ENCODE measurements at regions not wholly inside any gene's neighbourhood (a gene's known extent, or its start where the extent isn't known, plus 50 kb on each side); places are given as distances from the start of the nearest gene placed in this dataset.

DNA sequence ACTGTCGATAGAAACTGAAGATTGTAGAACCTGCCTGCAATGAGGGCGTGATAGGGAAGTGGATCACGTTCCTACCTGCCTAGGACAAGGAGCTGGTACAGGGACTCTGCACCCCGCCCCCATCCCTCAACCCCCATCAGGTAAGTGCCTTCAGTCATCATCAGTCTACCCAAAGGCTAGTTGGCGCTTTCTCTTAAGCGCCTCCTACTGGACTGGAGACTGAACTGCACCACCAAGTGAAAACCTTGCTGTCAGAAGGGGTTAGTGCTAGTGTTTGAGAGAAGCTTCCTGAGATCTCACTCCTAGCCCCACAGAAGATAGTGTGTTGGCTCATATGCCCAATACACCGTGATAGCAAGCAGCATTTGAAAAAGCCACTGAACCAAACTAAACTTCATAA, 706.5 kb upstream of the MAN1A1 start:
- no peaks in the 10 kb centered on the region for H3K9me3 ChIP-seq (ENCODE audit: control insufficient read depth in 2 of 3, insufficient read depth in 1 of 3, low read length in 3 of 3)
- no peaks in the 10 kb centered on the region for H3K27me3 ChIP-seq (ENCODE audit: control insufficient read depth, insufficient read depth, low read length)
- no peaks in the 10 kb centered on the region for H3K4me1 ChIP-seq (ENCODE audit: control insufficient read depth in 2 of 3, insufficient read depth in 2 of 3, low read depth in 1 of 3, low read length in 3 of 3)
- H3K4me3 ChIP-seq (ENCODE audit: low read length in 3 of 3), result no peak overlapping the region
- TF ChIP-seq, protein P1, sequence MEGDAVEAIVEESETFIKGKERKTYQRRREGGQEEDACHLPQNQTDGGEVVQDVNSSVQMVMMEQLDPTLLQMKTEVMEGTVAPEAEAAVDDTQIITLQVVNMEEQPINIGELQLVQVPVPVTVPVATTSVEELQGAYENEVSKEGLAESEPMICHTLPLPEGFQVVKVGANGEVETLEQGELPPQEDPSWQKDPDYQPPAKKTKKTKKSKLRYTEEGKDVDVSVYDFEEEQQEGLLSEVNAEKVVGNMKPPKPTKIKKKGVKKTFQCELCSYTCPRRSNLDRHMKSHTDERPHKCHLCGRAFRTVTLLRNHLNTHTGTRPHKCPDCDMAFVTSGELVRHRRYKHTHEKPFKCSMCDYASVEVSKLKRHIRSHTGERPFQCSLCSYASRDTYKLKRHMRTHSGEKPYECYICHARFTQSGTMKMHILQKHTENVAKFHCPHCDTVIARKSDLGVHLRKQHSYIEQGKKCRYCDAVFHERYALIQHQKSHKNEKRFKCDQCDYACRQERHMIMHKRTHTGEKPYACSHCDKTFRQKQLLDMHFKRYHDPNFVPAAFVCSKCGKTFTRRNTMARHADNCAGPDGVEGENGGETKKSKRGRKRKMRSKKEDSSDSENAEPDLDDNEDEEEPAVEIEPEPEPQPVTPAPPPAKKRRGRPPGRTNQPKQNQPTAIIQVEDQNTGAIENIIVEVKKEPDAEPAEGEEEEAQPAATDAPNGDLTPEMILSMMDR (IDR thresholded peaks at IDR 0.05; ENCODE audit: borderline replicate concordance, extremely low read depth, insufficient read depth), result no peak
- DNase-seq (no peak), FAIRE-seq (no peak)
- no peaks in the 10 kb centered on the region for H3K36me3 ChIP-seq (ENCODE audit: control insufficient read depth in 2 of 3, insufficient read depth in 3 of 3, low read length in 3 of 3)
- H3K9ac ChIP-seq (ENCODE audit: low read length in 3 of 3), result no peak overlapping the region
- intact Hi-C loops (cut with DNase I), result no loop called here
- H3K27ac ChIP-seq (ENCODE audit: low read depth in 2 of 2, low read length in 2 of 2), result no peak overlapping the region

DNA sequence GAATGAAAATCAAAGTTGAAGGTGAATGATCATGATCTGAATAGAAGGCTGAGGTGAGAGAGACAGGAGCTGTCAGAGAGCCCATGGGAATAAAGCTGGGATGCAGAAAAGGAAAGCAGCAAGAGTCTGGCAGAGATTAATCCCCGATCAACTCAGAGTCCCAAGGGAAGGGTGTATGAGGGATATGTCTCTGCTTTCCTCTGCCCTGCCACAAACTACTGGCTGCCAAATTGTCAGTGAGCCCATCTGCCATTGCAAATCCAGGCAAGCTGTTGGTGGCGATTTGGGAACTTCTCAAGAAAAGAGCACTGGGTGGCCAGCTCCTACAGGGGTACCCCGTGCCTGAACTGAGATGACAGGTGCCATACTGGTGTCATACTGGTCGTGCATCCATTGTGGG, 705.5 kb upstream of the MAN1A1 start:
- Histone ChIP-seq H3K36me3 (ENCODE audit: control insufficient read depth in 2 of 3, insufficient read depth in 3 of 3, low read length in 3 of 3) (no peaks in the 10 kb centered on the region), H3K4me1 (ENCODE audit: control insufficient read depth in 2 of 3, insufficient read depth in 2 of 3, low read depth in 1 of 3, low read length in 3 of 3) (no peaks in the 10 kb centered on the region), H3K9me3 (ENCODE audit: control insufficient read depth in 2 of 3, insufficient read depth in 1 of 3, low read length in 3 of 3) (no peaks in the 10 kb centered on the region), H3K4me3 (ENCODE audit: low read length in 3 of 3) (no peak overlapping the region), H3K27me3 (ENCODE audit: control insufficient read depth, insufficient read depth, low read length) (no peaks in the 10 kb centered on the region), H3K9ac (ENCODE audit: low read length in 3 of 3) (no peak overlapping the region), H3K27ac (ENCODE audit: low read depth in 2 of 2, low read length in 2 of 2) (no peak overlapping the region)
- FAIRE-seq, result no peak
- TF ChIP-seq, protein P1 (IDR thresholded peaks at IDR 0.05; ENCODE audit: borderline replicate concordance, extremely low read depth, insufficient read depth), result no peak
- DNase-seq, result no peak
- intact Hi-C loops (cut with DNase I), result no loop called here

DNA sequence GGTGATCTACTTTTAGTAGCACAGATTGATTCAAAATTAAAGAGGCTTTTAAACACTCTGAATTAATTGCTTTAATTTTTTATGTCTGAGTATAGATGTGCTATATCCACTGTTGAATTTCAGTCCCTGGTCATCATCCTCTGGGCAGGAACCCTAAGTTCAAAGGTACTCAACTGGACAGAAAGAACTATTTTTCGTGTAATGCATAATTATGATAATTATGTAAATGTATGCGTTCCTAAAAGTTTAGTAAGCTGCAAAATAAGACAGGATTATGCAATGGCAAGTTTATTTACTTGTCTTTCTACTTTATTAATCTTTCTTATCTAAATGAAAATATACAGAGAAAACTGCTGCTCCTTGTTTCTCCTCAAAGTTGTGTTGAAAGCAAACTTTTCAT, 690.1 kb upstream of the MAN1A1 start:
- Histone ChIP-seq H3K27me3 (ENCODE audit: control insufficient read depth, insufficient read depth, low read length) (no peaks in the 10 kb centered on the region), H3K9ac (ENCODE audit: low read length in 3 of 3) (no peak overlapping the region), H3K36me3 (ENCODE audit: control insufficient read depth in 2 of 3, insufficient read depth in 3 of 3, low read length in 3 of 3) (no peaks in the 10 kb centered on the region), H3K4me3 (ENCODE audit: low read length in 3 of 3) (no peak overlapping the region), H3K27ac (ENCODE audit: low read depth in 2 of 2, low read length in 2 of 2) (no peak overlapping the region), H3K9me3 (ENCODE audit: control insufficient read depth in 2 of 3, insufficient read depth in 1 of 3, low read length in 3 of 3) (no peaks in the 10 kb centered on the region), H3K4me1 (ENCODE audit: control insufficient read depth in 2 of 3, insufficient read depth in 2 of 3, low read depth in 1 of 3, low read length in 3 of 3) (no peaks in the 10 kb centered on the region)
- no peak for FAIRE-seq
- intact Hi-C loops (cut with DNase I), result no loop called here
- TF ChIP-seq, protein P1 (IDR thresholded peaks at IDR 0.05; ENCODE audit: borderline replicate concordance, extremely low read depth, insufficient read depth), result no peak
- DNase-seq, result no peak

DNA sequence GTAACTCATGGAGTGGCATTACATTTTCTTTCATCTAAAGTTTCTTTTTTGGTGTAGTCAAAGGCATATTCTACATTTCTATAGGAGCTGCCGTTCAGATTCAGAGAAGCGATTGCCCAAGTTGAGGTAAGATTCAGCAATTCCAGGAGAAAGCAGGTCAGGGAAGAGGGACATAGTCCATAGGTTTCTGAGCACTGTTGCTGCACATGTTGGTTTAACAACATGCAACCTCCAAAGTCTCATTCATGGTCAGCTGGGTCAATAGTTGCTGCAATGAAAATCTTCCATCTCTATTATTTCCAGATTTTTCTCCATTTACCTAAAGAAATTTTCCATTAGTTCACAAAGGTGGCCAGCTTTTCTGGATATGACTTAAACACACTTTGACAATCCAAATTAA, 682.3 kb upstream of the MAN1A1 start:
- no peak overlapping the region for H3K27ac ChIP-seq (ENCODE audit: low read depth in 2 of 2, low read length in 2 of 2)
- TF ChIP-seq, protein P1 (IDR thresholded peaks at IDR 0.05; ENCODE audit: borderline replicate concordance, extremely low read depth, insufficient read depth), result no peak
- H3K9me3 ChIP-seq (ENCODE audit: control insufficient read depth in 2 of 3, insufficient read depth in 1 of 3, low read length in 3 of 3), result no peaks in the 10 kb centered on the region
- H3K4me1 ChIP-seq (ENCODE audit: control insufficient read depth in 2 of 3, insufficient read depth in 2 of 3, low read depth in 1 of 3, low read length in 3 of 3), result no peaks in the 10 kb centered on the region
- H3K27me3 ChIP-seq (ENCODE audit: control insufficient read depth, insufficient read depth, low read length), result no peaks in the 10 kb centered on the region
- H3K36me3 ChIP-seq (ENCODE audit: control insufficient read depth in 2 of 3, insufficient read depth in 3 of 3, low read length in 3 of 3), result no peaks in the 10 kb centered on the region
- no peak overlapping the region for H3K4me3 ChIP-seq (ENCODE audit: low read length in 3 of 3)
- no peak for DNase-seq
- no peak overlapping the region for H3K9ac ChIP-seq (ENCODE audit: low read length in 3 of 3)
- FAIRE-seq, result no peak
- intact Hi-C loops (cut with DNase I), result no loop called here

Measured in kidney (tissue), 13 donors.